ENCODE measurements at regions not wholly inside any gene's neighbourhood (a gene's known extent, or its start where the extent isn't known, plus 50 kb on each side); places are given as distances from the start of the nearest gene placed in this dataset.
A peak's percentile ranks its signal among the peaks of the same experiment; 100 is the strongest.

DNA sequence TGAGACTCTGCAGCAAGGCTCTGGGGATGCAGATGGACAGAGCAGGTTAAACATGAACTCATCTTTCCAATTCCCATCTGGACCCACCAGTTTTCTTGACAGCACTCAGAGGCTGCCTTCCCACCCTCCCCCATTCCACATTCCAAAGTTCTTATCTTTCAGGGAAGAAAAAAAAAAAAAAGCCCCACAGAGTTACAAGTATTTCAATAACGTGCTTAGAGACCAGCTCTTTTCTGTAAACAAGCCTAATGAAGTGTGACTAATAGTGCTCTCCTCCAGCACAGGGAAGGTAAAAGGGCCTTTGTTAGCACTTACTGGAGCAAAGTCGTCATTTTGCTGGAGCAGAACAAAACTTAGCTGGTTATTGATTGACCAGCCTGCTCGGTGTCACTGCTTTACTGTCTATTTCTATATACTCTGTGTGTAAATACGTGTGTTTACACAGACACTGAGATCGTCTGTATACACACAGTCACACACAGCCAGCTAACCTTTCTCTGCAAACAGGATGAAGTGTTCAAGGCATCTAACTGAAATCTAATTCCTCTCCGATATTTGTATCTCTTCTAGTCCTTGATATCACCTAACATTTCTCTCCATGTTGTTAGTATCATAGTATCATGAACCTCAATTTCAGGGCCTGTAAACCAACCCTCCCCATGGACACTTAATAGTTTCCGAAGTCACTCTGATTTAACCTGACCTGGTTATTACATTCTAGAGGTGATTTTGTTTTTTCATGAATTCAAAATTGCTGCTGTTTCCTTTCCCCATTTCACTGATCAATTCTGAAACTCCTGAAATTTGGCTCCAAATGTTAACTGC is 84.9 kb downstream of the ZNF608 start:
- Histone ChIP-seq H3K79me2 (ENCODE audit: insufficient read depth, low read length) (no peaks in the 10 kb centered on the region), H3K4me3 (replicated peaks in 1 of 2; ENCODE audit: low read depth in 1 of 2, low read length in 2 of 2) (peak overlapping the region; percentile 10 to 38; a peak in 2 of 4 replicates), H3K27me3 (ENCODE audit: insufficient read depth, low read length) (no peaks in the 10 kb centered on the region), H3K9ac (ENCODE audit: low read length) (peak overlapping the region; percentile 48), H2AFZ (ENCODE audit: low read depth, low read length, poor library complexity, severe bottlenecking) (peak overlapping the region; percentile 27), H4K20me1 (ENCODE audit: insufficient read depth) (no peaks in the 10 kb centered on the region), H3K4me1 (ENCODE audit: control insufficient read depth in 1 of 2, insufficient read depth in 2 of 2, low read length in 2 of 2) (peaks cover 61 to 86% of the 10 kb centered on the region in 2 experiments), H3K4me2 (ENCODE audit: low read length) (peak overlapping the region; percentile 70), H3K9me3 (ENCODE audit: control insufficient read depth in 1 of 2, insufficient read depth in 1 of 2, low read depth in 1 of 2, low read length in 2 of 2) (no peaks in the 10 kb centered on the region), H3K36me3 (ENCODE audit: control insufficient read depth in 1 of 2, insufficient read depth in 2 of 2, low read length in 2 of 2) (no peaks in the 10 kb centered on the region), H3K9me2 (ENCODE audit: insufficient read depth) (no peaks in the 10 kb centered on the region), H3K27ac (ENCODE audit: low read depth, low read length) (peak overlapping the region; percentile 78)
- intact Hi-C loops (cut with micrococcal nuclease): no loop called here
- RAD21 ChIA-PET (ENCODE audit: low non-redundant PET in 1 of 2, low total read pairs in 2 of 2, uncharacterized antibody in 2 of 2, unreplicated experiment in 2 of 2): no interaction called here
- ATAC-seq (peak; percentile 60), DNase-seq (ENCODE audit: low read depth, low spot score) (peak; percentile 81)
- POLR2A ChIA-PET: interaction anchor here (0.7 to 1.6 kb wide), 2 partner anchors 71 to 87 kb away, joined by 3 to 6 read pairs; no protein-coding TSS in a partner anchor
- no TSS peak for BruUV-seq (replicated peaks)
- CTCF ChIA-PET: no interaction called here
- TF ChIP-seq, protein P1, sequence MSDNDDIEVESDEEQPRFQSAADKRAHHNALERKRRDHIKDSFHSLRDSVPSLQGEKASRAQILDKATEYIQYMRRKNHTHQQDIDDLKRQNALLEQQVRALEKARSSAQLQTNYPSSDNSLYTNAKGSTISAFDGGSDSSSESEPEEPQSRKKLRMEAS (IDR thresholded peaks at IDR 0.05): peak; percentile 35; the same call in 1 of the 2 replicates
- no peak for TF ChIP-seq EZH2 (IDR thresholded peaks at IDR 0.05)
- TF ChIP-seq CTCF (IDR thresholded peaks at IDR 0.05 in 2 of 3, conservative IDR thresholded peaks at IDR 0.05 in 1 of 3; ENCODE audit: borderline replicate concordance in 1 of 3, insufficient read depth in 1 of 3, low read depth in 2 of 3, low read length in 2 of 3): no peak
- TF ChIP-seq SRF (IDR thresholded peaks at IDR 0.05; ENCODE audit: low read depth): peak; percentile 43
- peak; percentile 72; the same call in 1 of the 2 replicates for TF ChIP-seq SIN3A (IDR thresholded peaks at IDR 0.05; ENCODE audit: low read depth)
- TF ChIP-seq CEBPB (IDR thresholded peaks at IDR 0.05; ENCODE audit: low read depth): 0 out of 2 replicates have a peak, but pooled peaks have one; percentile 47
- peak; percentile 70 for TF ChIP-seq JUND (IDR thresholded peaks at IDR 0.05)
- TF ChIP-seq POLR2AphosphoS5 (IDR thresholded peaks at IDR 0.05; ENCODE audit: low read depth, low read length): peak; percentile 47; the same call in 1 of the 2 replicates
- no peak for TF ChIP-seq POLR2A (IDR thresholded peaks at IDR 0.05; ENCODE audit: borderline replicate concordance, extremely low read depth, insufficient read depth, insufficient read length)
- no peak for TF ChIP-seq ZNF274 (IDR thresholded peaks at IDR 0.05; ENCODE audit: low read depth, low read length)
- no peak for TF ChIP-seq ELF1 (IDR thresholded peaks at IDR 0.05; ENCODE audit: borderline replicate concordance, low read depth)
- peak; percentile 64 for TF ChIP-seq CBX3 (IDR thresholded peaks at IDR 0.05; ENCODE audit: low read depth)
- peak; percentile 54 for TF ChIP-seq FOSL1 (IDR thresholded peaks at IDR 0.05; ENCODE audit: low read depth)
- TF ChIP-seq, protein P2, sequence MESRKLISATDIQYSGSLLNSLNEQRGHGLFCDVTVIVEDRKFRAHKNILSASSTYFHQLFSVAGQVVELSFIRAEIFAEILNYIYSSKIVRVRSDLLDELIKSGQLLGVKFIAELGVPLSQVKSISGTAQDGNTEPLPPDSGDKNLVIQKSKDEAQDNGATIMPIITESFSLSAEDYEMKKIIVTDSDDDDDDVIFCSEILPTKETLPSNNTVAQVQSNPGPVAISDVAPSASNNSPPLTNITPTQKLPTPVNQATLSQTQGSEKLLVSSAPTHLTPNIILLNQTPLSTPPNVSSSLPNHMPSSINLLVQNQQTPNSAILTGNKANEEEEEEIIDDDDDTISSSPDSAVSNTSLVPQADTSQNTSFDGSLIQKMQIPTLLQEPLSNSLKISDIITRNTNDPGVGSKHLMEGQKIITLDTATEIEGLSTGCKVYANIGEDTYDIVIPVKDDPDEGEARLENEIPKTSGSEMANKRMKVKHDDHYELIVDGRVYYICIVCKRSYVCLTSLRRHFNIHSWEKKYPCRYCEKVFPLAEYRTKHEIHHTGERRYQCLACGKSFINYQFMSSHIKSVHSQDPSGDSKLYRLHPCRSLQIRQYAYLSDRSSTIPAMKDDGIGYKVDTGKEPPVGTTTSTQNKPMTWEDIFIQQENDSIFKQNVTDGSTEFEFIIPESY (IDR thresholded peaks at IDR 0.05; ENCODE audit: extremely low read depth, insufficient replicate concordance, low read length): no peak
- no peak for TF ChIP-seq ZFX (IDR thresholded peaks at IDR 0.05)
- TF ChIP-seq EZH2phosphoT487 (IDR thresholded peaks at IDR 0.05; ENCODE audit: borderline replicate concordance): no peak
- no peak for TF ChIP-seq EGR1 (IDR thresholded peaks at IDR 0.05; ENCODE audit: low read depth)
- TF ChIP-seq SP1 (IDR thresholded peaks at IDR 0.05; ENCODE audit: low read depth): peak; percentile 81
- TF ChIP-seq ATF3 (IDR thresholded peaks at IDR 0.05): no peak
- peak; percentile 21 for TF ChIP-seq TCF7L2 (IDR thresholded peaks at IDR 0.05; ENCODE audit: borderline replicate concordance, extremely low read depth, insufficient read depth, insufficient read length)
- peak; percentile 36 for TF ChIP-seq RAD21 (IDR thresholded peaks at IDR 0.05; ENCODE audit: low read depth)

All from HCT116 (cell line).